KBM-7 (cell line): ENCODE measurements at regions not wholly inside any gene's neighbourhood (a gene's known extent, or its start where the extent isn't known, plus 50 kb on each side); places are given as distances from the start of the nearest gene placed in this dataset.

Source experiments
- DNase-seq: peaks from one replicate; pipeline ENCODE4 v3.0.0-alpha.2; 2015
- in situ Hi-C: fragments of 300-500 bp; cut with MboI; formaldehyde crosslinking; loops from 2 replicates; pipeline ENCODE4 v1.14.3; 2020; ENCODE audit warnings: low sequenced_read_pairs, low pct_unique_long_range_greater_than_20kb, mixed read lengths

DNA sequence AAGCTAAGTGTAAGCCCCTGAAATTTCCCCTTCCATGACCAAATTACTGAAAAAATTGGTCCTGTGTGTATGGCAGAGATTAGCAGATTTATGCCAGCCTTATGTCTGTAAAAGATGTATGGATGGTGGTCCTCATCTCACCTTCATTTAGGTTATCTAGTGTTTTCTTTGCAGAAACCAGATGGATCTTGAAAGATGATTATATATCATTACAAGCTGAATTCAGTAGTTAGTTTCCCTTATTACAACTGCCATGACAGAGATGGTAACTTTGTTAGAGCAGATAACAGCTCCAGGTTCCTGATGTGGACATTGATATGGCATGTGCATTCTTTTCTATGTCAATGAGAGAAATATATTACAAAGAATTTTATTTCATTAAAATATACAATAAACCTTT is 1403.2 kb upstream of the CDH6 start:
- no peak for DNase-seq
- in situ Hi-C loops: no loop called here

DNA sequence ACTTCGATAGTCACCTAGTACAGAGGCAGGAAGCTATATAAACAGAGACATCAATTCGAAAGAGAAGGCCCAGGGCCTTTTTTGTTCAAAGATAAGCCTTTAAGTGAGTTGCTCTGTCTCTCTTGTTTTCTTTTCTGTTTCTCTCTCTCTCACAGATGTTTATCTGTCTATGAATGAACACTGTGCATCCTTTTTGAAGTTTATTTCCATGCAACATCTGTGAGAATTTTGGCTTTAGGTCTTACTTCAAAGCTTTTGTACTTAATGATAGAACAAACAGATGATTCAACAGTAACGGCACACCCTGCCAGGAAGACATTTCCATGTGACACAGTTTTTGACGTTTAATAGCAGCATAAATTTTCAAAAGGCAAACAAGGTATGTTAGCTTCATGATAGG is 1413.1 kb upstream of the CDH6 start:
- DNase-seq: no peak
- in situ Hi-C loops: no loop called here

DNA sequence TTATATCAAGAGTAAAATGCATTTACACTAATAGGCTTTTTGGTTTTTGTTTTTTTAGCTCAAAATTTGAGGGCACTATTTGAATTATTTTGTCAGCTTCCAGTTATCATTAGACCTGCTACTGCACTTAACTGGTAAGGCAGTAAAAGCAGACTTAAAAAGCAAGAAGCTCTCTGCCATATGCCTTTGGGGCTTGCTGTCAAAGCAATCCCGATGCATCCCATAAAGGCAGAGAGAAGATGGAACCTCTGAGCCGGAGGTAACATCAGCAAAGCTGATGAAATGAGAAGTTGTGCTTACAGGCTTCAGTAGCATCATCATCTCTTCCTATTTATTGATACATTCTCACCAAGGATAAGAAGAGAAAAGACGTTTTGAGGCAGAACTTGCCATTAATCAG is 1414.3 kb upstream of the CDH6 start:
- no peak for DNase-seq
- in situ Hi-C loops: no loop called here

DNA sequence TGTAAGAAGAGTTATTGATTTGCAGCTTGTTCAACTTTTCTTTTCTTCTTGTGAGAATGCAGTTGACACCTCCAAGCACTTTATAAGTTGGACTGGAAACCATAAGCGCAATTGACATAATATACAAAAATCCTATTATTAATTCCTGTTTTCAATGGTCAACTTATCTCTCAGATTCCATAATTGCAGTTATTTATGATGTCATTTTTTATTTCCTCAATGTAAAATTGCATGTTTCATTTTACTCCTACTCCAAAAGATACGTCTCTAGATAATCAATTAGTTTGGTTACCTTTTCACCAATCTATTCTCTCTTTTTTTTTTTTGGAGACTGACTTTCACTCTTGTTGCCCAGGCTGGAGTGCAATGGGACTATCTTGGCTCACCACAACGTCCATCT is 1416.1 kb upstream of the CDH6 start:
- in situ Hi-C loops: no loop called here
- no peak for DNase-seq

DNA sequence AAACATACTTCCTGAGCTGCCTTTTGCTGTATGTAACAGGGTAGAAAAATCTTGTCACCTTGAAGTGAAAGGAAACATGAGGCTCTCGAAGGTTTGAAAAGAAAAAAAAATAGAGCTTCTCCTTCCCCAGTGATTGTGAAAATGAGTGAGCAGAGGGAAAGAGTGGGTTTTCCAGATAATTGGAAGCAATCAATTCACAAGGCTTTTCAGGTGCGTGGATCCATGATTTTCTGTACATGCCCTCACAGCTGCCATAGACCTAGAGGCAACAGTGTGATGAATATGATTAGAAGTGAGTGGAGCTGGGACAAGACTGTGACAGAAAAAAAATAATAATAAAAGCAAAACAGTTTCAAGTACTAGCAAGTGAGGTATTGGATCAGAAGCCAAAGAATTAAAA is 1422.5 kb upstream of the CDH6 start:
- no peak for DNase-seq
- in situ Hi-C loops: no loop called here

DNA sequence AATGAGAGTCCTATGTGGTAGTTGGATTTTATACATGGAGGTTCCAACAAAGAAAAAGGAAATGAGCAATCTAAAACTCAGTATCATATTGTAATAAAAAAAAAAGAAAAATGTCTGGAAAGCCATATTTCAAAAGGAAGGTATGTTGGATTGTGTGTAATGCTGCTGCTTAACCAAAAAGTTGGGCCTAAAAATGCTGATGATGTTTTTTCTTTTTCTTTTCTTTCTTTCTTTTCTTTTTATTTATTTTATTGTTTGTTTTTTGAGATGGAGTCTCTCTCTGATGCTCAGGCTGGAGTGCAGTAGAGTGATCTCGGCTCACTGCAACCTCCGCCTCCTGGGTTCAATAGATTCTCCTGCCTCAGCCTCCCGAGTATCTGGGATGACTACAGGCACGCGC is 1424.0 kb upstream of the CDH6 start:
- DNase-seq: no peak
- in situ Hi-C loops: no loop called here

DNA sequence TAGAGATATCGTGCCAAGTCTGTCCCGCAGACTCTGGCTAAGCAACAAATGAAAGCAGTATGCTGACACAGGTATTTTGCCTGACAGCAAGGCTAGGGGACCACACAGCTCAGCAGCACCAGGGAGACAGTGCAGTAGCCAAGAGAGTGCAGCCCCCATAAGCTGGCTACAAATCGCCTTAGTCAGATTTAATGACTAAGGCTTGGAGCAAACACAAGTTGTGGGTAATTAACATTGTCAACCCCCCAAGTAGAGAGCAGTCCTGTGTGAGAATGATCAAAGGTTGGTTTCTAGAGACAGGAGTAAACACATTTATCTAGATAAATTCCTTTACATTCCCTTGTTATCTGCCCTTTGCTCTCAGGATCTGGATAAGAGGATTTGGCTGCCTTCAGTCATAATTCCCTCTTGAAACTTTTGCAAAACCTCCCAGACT is 1434.5 kb upstream of the CDH6 start:
- no peak for DNase-seq
- in situ Hi-C loops: no loop called here

DNA sequence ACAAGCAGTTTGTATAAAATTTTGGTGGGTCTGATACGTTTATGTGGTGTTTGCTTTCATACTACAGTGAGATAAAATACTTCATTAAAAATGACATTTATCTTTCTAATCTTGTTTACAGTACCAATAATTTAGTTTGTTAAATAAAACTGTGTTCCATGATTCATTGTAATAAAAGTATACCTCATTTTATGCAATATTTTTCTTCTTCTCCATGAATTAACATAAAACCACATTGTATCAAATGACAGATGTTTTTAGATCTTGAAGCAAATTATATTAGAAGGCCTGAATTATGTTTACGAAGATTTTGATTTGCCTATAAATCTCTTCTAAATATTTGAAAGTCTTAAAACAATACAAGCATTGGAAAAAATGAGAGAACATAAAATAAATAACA is 1443.0 kb upstream of the CDH6 start:
- in situ Hi-C loops: no loop called here
- DNase-seq: no peak

DNA sequence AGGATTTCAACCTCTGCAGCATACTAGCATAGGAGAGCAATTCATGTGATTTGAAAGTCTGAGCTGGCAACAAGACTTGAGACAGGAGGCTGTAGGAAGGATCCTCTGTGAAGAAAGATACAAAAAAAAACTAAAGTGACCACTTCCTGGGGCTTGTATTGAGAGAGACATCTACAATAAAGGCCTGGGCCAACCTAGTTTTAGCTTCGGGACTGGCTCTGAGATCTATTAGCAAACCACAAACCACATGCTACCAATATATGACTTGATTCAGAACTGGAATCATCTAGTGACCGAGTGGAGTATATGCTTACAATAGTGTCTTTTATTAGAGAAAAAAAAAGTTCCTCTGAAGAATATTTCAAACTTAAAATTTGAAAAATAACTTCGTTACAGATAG is 1448.9 kb upstream of the CDH6 start:
- no peak for DNase-seq
- in situ Hi-C loops: no loop called here

DNA sequence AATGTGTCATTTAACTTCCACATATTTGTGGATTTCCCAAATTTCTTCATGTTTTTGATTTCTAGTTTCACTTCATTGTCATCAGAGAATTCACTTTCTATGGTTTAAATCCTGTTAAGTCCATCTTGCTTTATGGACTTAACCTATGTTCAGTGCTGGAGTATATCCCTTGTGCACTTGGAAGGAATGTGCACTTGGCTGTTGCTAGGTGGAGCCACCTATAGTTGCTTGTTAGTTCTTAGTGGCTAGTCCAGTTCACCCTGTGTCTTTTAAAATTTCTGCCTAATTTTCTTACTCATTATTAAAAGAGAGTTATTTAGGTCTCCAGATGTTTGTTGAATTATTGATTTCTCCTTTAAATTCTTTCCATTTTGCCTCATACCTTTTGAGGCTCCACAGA is 1472.5 kb upstream of the CDH6 start:
- no peak for DNase-seq
- in situ Hi-C loops: no loop called here

DNA sequence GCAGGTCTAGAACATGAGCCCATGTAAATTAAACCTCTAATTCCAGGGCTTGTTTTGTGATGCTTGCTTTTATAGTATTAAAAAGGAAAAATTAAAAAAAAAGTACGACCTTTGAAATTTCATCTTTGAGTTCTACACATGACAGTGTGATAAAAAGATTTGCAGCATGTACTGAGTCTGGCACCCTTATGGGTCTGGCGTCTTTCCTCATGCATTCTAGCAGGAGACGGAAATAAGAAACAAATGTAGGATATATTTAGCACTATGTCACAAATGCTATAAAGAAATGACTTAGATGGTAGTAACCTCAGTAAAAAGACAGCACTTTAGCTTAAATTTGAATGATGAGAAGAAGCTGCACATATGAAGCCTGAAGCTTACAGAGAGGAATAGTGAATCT is 1474.3 kb upstream of the CDH6 start:
- no peak for DNase-seq
- in situ Hi-C loops: no loop called here

DNA sequence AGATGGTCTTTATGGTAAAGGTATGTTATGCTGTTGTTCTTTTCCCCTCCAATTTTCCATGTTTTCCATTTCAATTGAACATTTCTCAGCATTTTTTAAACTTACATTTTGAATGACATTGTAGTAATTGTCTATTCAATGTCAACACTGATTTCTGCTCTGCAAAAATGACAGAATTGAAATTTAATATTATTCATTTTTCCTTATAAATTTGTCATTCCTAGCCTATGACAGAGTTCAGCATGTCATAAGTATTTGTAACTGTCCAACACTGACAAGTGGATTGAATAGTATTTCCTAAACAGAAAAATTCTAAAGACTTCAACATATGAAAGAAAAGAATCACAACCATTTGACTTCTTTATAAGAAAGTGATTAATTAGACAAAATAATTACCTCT is 1478.3 kb upstream of the CDH6 start:
- DNase-seq: no peak
- in situ Hi-C loops: no loop called here

DNA sequence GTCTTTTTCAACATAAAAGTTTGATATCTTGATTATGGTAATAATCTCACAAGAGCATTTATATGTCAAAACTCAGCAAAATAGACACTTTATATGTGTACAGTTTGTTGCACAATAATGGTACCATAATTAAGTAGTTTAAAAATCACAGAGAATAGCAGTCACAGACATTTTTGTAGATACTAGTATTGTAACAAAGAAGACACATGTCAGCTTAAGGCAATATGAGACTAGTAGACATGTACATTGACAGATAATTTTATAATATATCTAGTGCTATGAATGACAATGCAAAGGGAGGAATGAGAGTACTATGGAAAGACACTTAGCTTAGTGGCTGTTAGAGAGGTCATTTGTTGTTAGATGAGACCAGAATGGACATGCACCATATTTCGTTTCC is 1490.6 kb upstream of the CDH6 start:
- no peak for DNase-seq
- in situ Hi-C loops: no loop called here

DNA sequence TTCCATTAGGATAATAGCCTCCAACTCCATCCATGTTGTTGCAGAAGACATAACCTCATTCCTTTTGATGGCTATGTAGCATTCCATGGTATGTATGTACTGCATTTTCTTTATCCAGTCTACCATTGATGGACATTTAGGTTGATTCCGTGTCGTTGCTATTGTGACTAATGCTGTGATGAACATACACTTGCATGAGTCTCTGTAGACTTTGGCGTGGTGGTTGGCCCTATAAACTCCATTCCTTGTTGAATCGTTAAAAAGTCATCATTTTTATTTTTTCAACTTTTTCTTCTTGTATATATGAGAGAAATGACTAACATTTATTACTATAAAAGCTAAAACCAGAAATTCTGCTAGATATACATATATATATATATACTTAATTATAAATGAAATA is 1491.9 kb upstream of the CDH6 start:
- in situ Hi-C loops: no loop called here
- DNase-seq: no peak

DNA sequence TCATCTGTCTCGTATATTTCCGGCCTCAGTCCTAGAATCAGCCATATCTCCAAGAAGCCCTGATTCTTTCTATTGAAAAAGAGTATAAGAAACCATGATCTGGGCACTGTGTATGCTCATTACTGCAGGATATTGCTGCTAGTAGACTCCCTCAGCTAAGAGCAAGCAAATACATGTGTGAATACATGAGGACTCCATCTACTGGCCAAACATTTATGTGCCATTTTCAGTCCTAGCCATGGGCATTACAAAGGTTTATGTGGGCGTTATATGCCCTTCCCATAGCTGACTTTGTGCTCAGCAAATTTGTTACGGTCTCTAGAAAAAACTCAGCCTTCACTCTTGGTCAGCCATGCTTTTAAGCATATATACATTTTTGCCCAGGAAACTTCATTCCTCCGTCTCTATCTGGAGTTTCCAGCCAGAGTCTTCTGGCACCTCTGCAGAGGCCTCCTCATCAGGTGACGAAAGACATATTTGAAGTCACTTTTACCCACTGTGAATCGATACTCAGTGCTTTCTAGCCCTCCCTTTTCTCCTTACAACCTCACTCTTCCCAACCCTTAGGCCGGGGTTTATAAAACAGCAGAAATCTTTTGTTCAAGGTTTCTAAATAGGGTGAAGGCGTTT is 1495.6 kb upstream of the CDH6 start:
- DNase-seq: peak; percentile 7
- in situ Hi-C loops: no loop called here

DNA sequence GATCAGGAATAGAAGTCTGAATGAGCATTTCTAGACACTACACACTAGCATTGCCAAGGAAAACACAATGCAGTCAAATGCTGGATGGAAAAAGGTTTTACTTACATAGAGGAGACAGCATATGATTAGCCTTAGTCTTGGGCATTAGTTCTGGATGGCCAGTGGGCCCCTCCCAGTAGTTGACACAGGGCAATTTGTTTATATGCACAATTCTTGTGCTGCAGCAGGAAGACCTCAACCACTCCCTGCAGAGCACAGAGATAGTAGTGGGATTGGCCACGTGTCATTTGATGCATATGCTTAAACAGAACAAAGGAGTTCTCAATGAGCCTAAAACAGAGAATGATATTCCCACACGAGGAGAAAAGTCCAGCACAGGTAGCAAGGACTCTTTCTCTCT is 1496.2 kb upstream of the CDH6 start:
- DNase-seq: no peak
- in situ Hi-C loops: no loop called here

DNA sequence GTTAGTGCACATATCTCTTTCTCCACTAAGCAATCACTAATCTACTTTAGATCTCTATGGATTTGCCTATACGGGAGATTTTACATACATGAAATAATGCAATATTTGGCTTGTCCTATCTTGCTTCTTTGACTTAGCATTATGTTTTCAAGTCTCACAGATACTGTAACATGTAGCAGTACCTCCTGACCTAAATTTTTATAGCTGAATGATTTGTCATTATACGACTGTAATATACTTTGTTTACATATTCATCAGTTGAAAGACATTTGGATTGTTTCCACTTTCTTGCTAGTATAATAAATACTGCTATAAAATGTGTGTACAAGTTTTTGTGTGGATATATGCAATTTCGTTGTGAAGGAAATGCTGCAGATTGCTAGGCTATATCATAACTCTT is 1520.8 kb upstream of the CDH6 start:
- no peak for DNase-seq
- in situ Hi-C loops: no loop called here

DNA sequence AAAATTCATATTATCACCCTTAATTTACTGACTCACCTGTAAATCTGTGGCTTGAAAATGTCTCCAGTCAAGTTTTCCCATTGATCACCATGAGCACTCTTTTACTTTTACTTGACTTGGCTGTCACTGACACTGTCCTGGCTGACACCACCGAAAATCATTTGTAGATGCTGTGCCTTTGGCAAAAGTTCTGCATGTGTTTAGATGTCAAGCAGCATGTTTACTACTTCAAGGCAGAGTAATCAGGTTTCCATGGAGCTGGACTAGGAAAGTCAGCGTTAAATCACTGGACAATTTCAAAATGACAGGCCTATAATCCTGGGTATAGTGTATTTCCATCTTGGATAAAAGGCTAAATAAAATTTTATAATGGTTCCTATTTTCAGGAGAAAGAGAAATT is 1530.6 kb upstream of the CDH6 start:
- DNase-seq: no peak
- in situ Hi-C loops: no loop called here

DNA sequence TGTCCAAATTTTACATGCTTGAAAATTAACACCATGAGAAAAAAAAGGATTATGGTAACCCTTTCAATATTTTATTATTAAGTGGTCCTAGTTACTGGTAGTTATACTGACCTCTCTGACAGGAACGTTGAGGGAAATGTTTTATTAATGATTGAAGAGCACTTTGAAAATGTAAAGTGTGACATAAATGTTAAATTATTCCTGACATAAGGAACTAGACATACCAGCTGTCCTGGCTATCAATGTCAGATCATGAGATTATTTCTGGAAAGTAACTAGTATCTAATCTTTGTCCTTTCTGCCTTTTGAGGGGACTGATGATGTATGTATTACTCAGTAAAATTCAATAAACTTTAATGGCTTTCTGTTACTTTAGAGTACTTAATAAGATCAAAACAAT is 1538.5 kb upstream of the CDH6 start:
- no peak for DNase-seq

DNA sequence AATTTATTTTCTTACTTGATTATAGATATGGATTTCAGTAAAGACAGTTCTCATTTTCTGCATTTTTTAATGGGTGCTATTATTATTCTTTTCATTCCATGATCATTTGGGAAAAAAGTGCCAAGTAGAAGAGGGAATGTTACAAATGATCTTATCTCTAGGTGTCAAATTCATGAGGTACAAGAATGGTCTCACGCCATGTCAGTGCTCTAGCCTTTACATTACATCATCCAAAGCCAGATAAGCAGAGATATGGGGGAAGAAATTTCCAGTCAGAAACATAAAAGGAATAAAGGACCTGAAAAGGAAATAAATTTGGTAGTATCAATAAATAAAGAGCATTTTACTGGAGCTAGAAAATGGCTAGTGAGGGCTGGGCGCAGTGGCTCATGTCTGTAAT is 1544.2 kb upstream of the CDH6 start:
- in situ Hi-C loops: no loop called here
- DNase-seq: no peak

More for the DNA sequence above, 1538.5 kb upstream of the CDH6 start:
- in situ Hi-C loops: no loop called here

DNA sequence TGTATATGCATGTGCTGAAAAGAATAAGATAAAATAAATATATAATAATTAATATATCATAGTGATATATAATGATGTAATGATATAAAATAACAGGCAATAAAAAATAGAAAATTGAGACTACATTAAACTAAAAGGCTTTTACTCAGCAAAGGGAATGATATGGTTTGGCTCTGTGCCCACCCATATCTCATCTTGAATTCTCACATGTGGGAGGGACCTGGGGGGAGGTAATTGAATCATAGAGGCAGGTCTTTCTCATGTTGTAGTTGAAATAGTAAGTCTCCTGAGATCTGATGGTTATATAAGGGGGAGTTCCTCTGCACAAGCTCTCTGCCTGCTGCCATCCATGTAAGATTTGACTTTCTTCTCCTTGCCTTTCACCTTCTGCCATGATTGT is 1550.9 kb upstream of the CDH6 start:
- in situ Hi-C loops: no loop called here
- DNase-seq: no peak

DNA sequence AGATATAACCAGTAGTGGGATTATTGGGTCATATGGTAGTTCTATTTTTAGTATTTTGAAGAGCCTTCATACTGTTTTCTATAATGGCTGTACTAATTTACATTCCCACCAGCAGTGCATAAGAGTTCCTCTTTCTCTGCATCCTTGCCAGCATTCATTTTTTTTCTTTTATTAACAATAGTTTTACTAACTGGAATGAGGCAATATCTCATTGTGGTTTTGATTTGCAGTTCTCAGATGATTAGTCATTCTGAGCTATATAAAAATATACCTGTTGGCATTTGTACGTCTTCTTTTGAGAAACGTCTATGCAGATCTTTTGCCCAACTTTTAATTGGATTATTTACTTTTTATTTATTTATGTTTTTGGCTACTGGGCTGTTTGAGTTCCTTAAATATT is 1579.3 kb upstream of the CDH6 start:
- no peak for DNase-seq
- in situ Hi-C loops: no loop called here
